H9 (cell line): ENCODE measurements at regions not wholly inside any gene's neighbourhood (a gene's known extent, or its start where the extent isn't known, plus 50 kb on each side); places are given as distances from the start of the nearest gene placed in this dataset.

ENCODE experiments used
- DNase-seq: peaks from one replicate; pipeline ENCODE4 v3.0.0-alpha.2; 2017
- H2AFZ ChIP-seq: one replicate; pipeline ENCODE4 v1.6.1; 2013; ENCODE audit warnings: mild to moderate bottlenecking, low read length, control low read depth, moderate library complexity
- H2AK5ac ChIP-seq: 2 replicates; pipeline ENCODE4 v1.6.1; 2013; ENCODE audit warnings: low read length, control low read depth, mixed read lengths; ENCODE audit not compliant: insufficient read length
- H2BK120ac ChIP-seq: one replicate; pipeline ENCODE4 v1.6.1; 2013; ENCODE audit warnings: low read depth, mild to moderate bottlenecking, low read length, control low read depth, inconsistent platforms; ENCODE audit not compliant: poor library complexity, severe bottlenecking
- H2BK12ac ChIP-seq: 2 replicates; pipeline ENCODE4 v1.6.1; 2013; ENCODE audit warnings: low read length, control low read depth, mixed read lengths, low read depth; ENCODE audit not compliant: insufficient read length
- H2BK15ac ChIP-seq: 2 replicates; pipeline ENCODE4 v1.6.1; 2013; ENCODE audit warnings: low read depth, low read length, control low read depth
- H2BK20ac ChIP-seq: one replicate; pipeline ENCODE4 v1.6.1; 2013; ENCODE audit warnings: low read depth, mild to moderate bottlenecking, low read length, control low read depth, inconsistent platforms; ENCODE audit not compliant: poor library complexity, severe bottlenecking
- H2BK5ac ChIP-seq: 2 replicates; pipeline ENCODE4 v1.6.1; 2013; ENCODE audit warnings: low read length, control low read depth, mixed read lengths; ENCODE audit not compliant: insufficient read length
- H3K14ac ChIP-seq: 2 replicates; pipeline ENCODE4 v1.6.1; 2013; ENCODE audit warnings: low read length, control low read depth; ENCODE audit not compliant: insufficient read depth
- H3K18ac ChIP-seq: 2 replicates; pipeline ENCODE4 v1.6.1; 2013; ENCODE audit warnings: low read depth, mild to moderate bottlenecking, mixed read lengths, low read length, control low read depth; ENCODE audit not compliant: insufficient read length
- H3K23ac ChIP-seq: 2 replicates; pipeline ENCODE4 v1.6.1; 2013; ENCODE audit warnings: low read length, control low read depth, mixed read lengths, low read depth; ENCODE audit not compliant: insufficient read length
- H3K23me2 ChIP-seq: 2 replicates; pipeline ENCODE4 v1.6.1; 2013; ENCODE audit warnings: low read depth, mild to moderate bottlenecking, mixed read lengths, low read length, control low read depth; ENCODE audit not compliant: insufficient read length, poor library complexity, severe bottlenecking
- H3K27ac ChIP-seq: 2 replicates; pipeline ENCODE4 v1.5.1; 2013; ENCODE audit warnings: low read length, control low read depth, mixed read lengths, low read depth; ENCODE audit not compliant: insufficient read length
- H3K27me3 ChIP-seq: 2 replicates; pipeline ENCODE4 v1.6.1; 2013; ENCODE audit warnings: low read length, control low read depth, inconsistent platforms; ENCODE audit not compliant: insufficient read depth
- H3K4ac ChIP-seq: 2 replicates; pipeline ENCODE4 v1.6.1; 2013; ENCODE audit warnings: low read depth, mild to moderate bottlenecking, control low read depth, inconsistent platforms, low read length, moderate library complexity
- H3K4me1 ChIP-seq: 2 replicates; pipeline ENCODE4 v1.6.1; 2013; ENCODE audit warnings: low read length, control low read depth, inconsistent platforms; ENCODE audit not compliant: insufficient read depth
- H3K4me2 ChIP-seq: 2 replicates; pipeline ENCODE4 v1.6.1; 2013; ENCODE audit warnings: low read length, control low read depth, mixed read lengths; ENCODE audit not compliant: insufficient read length, insufficient read depth
- H3K56ac ChIP-seq: 2 replicates; pipeline ENCODE4 v1.6.1; 2013; ENCODE audit warnings: low read depth, mild to moderate bottlenecking, mixed read lengths, low read length, control low read depth; ENCODE audit not compliant: insufficient read length
- H3K79me1 ChIP-seq: 2 replicates; pipeline ENCODE4 v1.6.1; 2013; ENCODE audit warnings: low read depth, mild to moderate bottlenecking, moderate library complexity, low read length, control low read depth, inconsistent platforms; ENCODE audit not compliant: insufficient read depth, poor library complexity, severe bottlenecking
- H3K79me2 ChIP-seq: 2 replicates; pipeline ENCODE4 v1.6.1; 2013; ENCODE audit warnings: low read length, control low read depth, inconsistent platforms; ENCODE audit not compliant: insufficient read depth
- H3K9ac ChIP-seq: 2 replicates; pipeline ENCODE4 v1.6.1; 2013; ENCODE audit warnings: low read length, control low read depth, mixed read lengths; ENCODE audit not compliant: insufficient read length; ENCODE audit errors: extremely low read depth
- H3K9me3 ChIP-seq: one replicate; pipeline ENCODE4 v1.6.1; 2013; ENCODE audit warnings: low read depth, low read length, inconsistent platforms; ENCODE audit not compliant: control insufficient read depth
- H3T11ph ChIP-seq: one replicate; pipeline ENCODE4 v1.6.1; 2013; ENCODE audit warnings: mild to moderate bottlenecking, low read length, control low read depth, inconsistent platforms
- H4K20me1 ChIP-seq: one replicate; pipeline ENCODE4 v1.6.1; 2013; ENCODE audit not compliant: control insufficient read depth, insufficient read length, insufficient read depth
- H4K5ac ChIP-seq: 2 replicates; pipeline ENCODE4 v1.6.1; 2013; ENCODE audit warnings: low read depth, mild to moderate bottlenecking, mixed read lengths, low read length, control low read depth; ENCODE audit not compliant: insufficient read length
- H4K8ac ChIP-seq: replicated peaks from 2 replicates; pipeline ENCODE4 v1.6.1; 2013; ENCODE audit warnings: low read length, control low read depth, mixed read lengths, low read depth; ENCODE audit not compliant: insufficient read length
- H4K91ac ChIP-seq: 2 replicates; pipeline ENCODE4 v1.6.1; 2013; ENCODE audit warnings: low read depth, mild to moderate bottlenecking, moderate library complexity, mixed read lengths, low read length, control low read depth; ENCODE audit not compliant: insufficient read length
- H3K27ac Mint-ChIP-seq, 3 experiments: 2 replicates in 2 of 3; 3 replicates in 1 of 3; pipeline ENCODE4 v1.8.0; 2020 to 2021; ENCODE audit warnings: mixed read lengths in 3 of 3, mild to moderate bottlenecking in 1 of 3, moderate library complexity in 1 of 3
- H3K27me3 Mint-ChIP-seq: 2 replicates; pipeline ENCODE4 v1.8.0; 2021; ENCODE audit warnings: low read depth, mild to moderate bottlenecking, moderate library complexity, mixed read lengths
- H3K36me3 Mint-ChIP-seq, 3 experiments: 2 replicates in 2 of 3; 3 replicates in 1 of 3; pipeline ENCODE4 v1.8.0; 2020 to 2021; ENCODE audit warnings: low read depth in 3 of 3, mixed read lengths in 3 of 3; ENCODE audit not compliant: insufficient read depth in 1 of 3
- H3K4me1 Mint-ChIP-seq, 2 experiments: 2 replicates each; pipeline ENCODE4 v1.8.0; 2020; ENCODE audit warnings: mixed read lengths in 2 of 2
- H3K4me3 Mint-ChIP-seq, 2 experiments: 2 replicates in 1 of 2; 3 replicates in 1 of 2; pipeline ENCODE4 v1.8.0; 2020 to 2021; ENCODE audit warnings: mild to moderate bottlenecking in 2 of 2, mixed read lengths in 2 of 2, moderate library complexity in 1 of 2
- H3K9me3 Mint-ChIP-seq, 2 experiments: 2 replicates in 1 of 2; 3 replicates in 1 of 2; pipeline ENCODE4 v1.8.0; 2020; ENCODE audit warnings: mild to moderate bottlenecking in 2 of 2, mixed read lengths in 2 of 2, moderate library complexity in 1 of 2
- CTCF ChIP-seq: fragments of 200-600 bp; sonication (generic); conservative IDR thresholded peaks from 3 replicates; pipeline ENCODE4 v1.8.0; 2021; ENCODE audit warnings: antibody characterized with exemption, mild to moderate bottlenecking
- WGBS: extraction: QIAGEN DNeasy Blood & Tissue Kit; methylation state at CpG from one replicate; pipeline ENCODE4 v1.1.7; 2013; ENCODE audit warnings: missing lambda C conversion rate, low lambda C conversion rate, mixed read lengths; ENCODE audit not compliant: insufficient read length; ENCODE audit errors: extremely low coverage; 5-methylcytosine and 5-hydroxymethylcytosine counted together

GRCh38 chr11:29809121-29809520 lies 207.7 kb downstream of the KCNA4 start:
- Histone ChIP-seq H4K91ac (no peak overlapping the region), H2BK5ac (no peak overlapping the region), H3K4ac (no peak overlapping the region), H3K4me2 (no peak overlapping the region), H4K8ac (no peak overlapping the region), H4K5ac (no peak overlapping the region), H3K18ac (no peak overlapping the region), H3K27ac (no peak overlapping the region), H2BK120ac (no peak overlapping the region), H2BK15ac (no peak overlapping the region), H2AK5ac (no peak overlapping the region), H3K79me2 (no peaks in the 10 kb centered on the region), H3K56ac (no peak overlapping the region), H2BK12ac (no peak overlapping the region), H3K4me1 (no peaks in the 10 kb centered on the region; the same call in none of the 2 replicates), H3T11ph (no peak overlapping the region), H3K23me2 (no peaks in the 10 kb centered on the region), H4K20me1 (no peaks in the 10 kb centered on the region), H2BK20ac (no peak overlapping the region), H3K9me3 (no peaks in the 10 kb centered on the region), H3K79me1 (no peaks in the 10 kb centered on the region), H3K9ac (no peak overlapping the region), H3K14ac (no peak overlapping the region), H2AFZ (no peak overlapping the region), H3K27me3 (no peaks in the 10 kb centered on the region), H3K23ac (no peak overlapping the region)
- H3K4me1 Mint-ChIP-seq = peaks cover 0 to 3% of the 10 kb centered on the region in 2 experiments; a peak in 1 of 4 replicates
- H3K27me3 Mint-ChIP-seq = no peaks in the 10 kb centered on the region
- WGBS = no CpG with 5 or more reads among the region's 3 CpGs
- no peak overlapping the region for H3K27ac Mint-ChIP-seq
- no peak for TF ChIP-seq CTCF
- H3K4me3 Mint-ChIP-seq = no peak overlapping the region
- DNase-seq = no peak
- H3K9me3 Mint-ChIP-seq = no peaks in the 10 kb centered on the region
- no peaks in the 10 kb centered on the region for H3K36me3 Mint-ChIP-seq
